PC-3 (cell line): ENCODE measurements at regions not wholly inside any gene's neighbourhood (a gene's known extent, or its start where the extent isn't known, plus 50 kb on each side); places are given as distances from the start of the nearest gene placed in this dataset.

ENCODE experiments used
- ATAC-seq: fragments of 200-7000 bp; cut with Tn5 transposase; 2 replicates; pipeline ENCODE4 v1.9.1; 2020; ENCODE audit warnings: mild to moderate bottlenecking, moderate library complexity
- BruUV-seq: library from RNA; stranded (reverse); fragments of 400-500 nt; replicated peaks from 2 replicates; lab custom pipeline; 2021; lab: Mats Ljungman, UMichigan
- CTCF ChIA-PET: fragments of 300-600 bp; sonication (Branson Sonifier 250); formaldehyde crosslinking; loops from one replicate; lab custom pipeline; 2022; ENCODE audit warnings: antibody characterized with exemption; lab: Charles Lee
- POLR2A ChIA-PET: fragments of 300-600 bp; sonication (Branson Sonifier 250); formaldehyde crosslinking; loops from one replicate; lab custom pipeline; 2022; ENCODE audit warnings: antibody characterized with exemption; ENCODE audit not compliant: unreplicated experiment; lab: Charles Lee
- DNase-seq: peaks from one replicate; pipeline ENCODE4 v3.0.0-alpha.2; 2015
- H2AFZ ChIP-seq: fragments of 300-600 bp; sonication (generic); 2 replicates; pipeline ENCODE4 v1.6.0; 2016; ENCODE audit warnings: antibody characterized with exemption, low read length
- H3F3A ChIP-seq: fragments of 300-600 bp; sonication (generic); one replicate; pipeline ENCODE4 v1.6.0; 2017; ENCODE audit warnings: antibody characterized with exemption, low read length, control low read depth, mild to moderate bottlenecking; ENCODE audit not compliant: unreplicated experiment
- H3K27ac ChIP-seq: fragments of 300-600 bp; sonication (generic); 2 replicates; pipeline ENCODE4 v1.5.1; 2016; ENCODE audit warnings: mild to moderate bottlenecking, low read length
- H3K27me3 ChIP-seq: fragments of 300-600 bp; sonication (generic); 2 replicates; pipeline ENCODE4 v1.6.1; 2016; ENCODE audit warnings: low read length, mixed read lengths
- H3K36me3 ChIP-seq: fragments of 300-600 bp; sonication (generic); 2 replicates; pipeline ENCODE4 v1.6.1; 2016; ENCODE audit warnings: low read depth, mixed run types, low read length, mixed read lengths
- H3K4me1 ChIP-seq: fragments of 300-600 bp; sonication (generic); 2 replicates; pipeline ENCODE4 v1.5.1; 2016; ENCODE audit warnings: low read length; ENCODE audit not compliant: insufficient read depth
- H3K4me2 ChIP-seq: fragments of 300-600 bp; sonication (generic); 2 replicates; pipeline ENCODE4 v1.6.0; 2016; ENCODE audit warnings: low read length
- H3K4me3 ChIP-seq: fragments of 300-600 bp; sonication (generic); 2 replicates; pipeline ENCODE4 v1.5.1; 2016; ENCODE audit warnings: mild to moderate bottlenecking, low read length, mixed read lengths
- H3K79me2 ChIP-seq: fragments of 300-600 bp; sonication (generic); 2 replicates; pipeline ENCODE4 v1.6.1; 2017; ENCODE audit warnings: low read length, mixed read lengths
- H3K9ac ChIP-seq: fragments of 300-600 bp; sonication (generic); 2 replicates; pipeline ENCODE4 v1.6.0; 2016; ENCODE audit warnings: mild to moderate bottlenecking, low read length
- H3K9me2 ChIP-seq: fragments of 300-600 bp; sonication (generic); replicated peaks from 2 replicates; pipeline ENCODE4 v1.6.1; 2016; ENCODE audit warnings: mixed run types, low read length, mixed read lengths
- H3K9me3 ChIP-seq: fragments of 300-600 bp; sonication (generic); 2 replicates; pipeline ENCODE4 v1.6.1; 2016; ENCODE audit warnings: low read length, mixed read lengths
- H4K20me1 ChIP-seq: fragments of 300-600 bp; sonication (generic); 2 replicates; pipeline ENCODE4 v1.6.1; 2016; ENCODE audit warnings: low read length, mixed read lengths
- CTCF ChIP-seq: fragments of 300-600 bp; sonication (generic); conservative IDR thresholded peaks from 2 replicates; pipeline ENCODE4 v1.5.1; 2017; ENCODE audit warnings: antibody characterized with exemption, low read depth, mild to moderate bottlenecking, low read length
- EZH2 ChIP-seq: fragments of 300-600 bp; sonication (generic); IDR thresholded peaks from one replicate; pipeline ENCODE4 v1.6.1; 2017; ENCODE audit warnings: antibody characterized with exemption, mild to moderate bottlenecking, low read length; ENCODE audit not compliant: unreplicated experiment
- EZH2phosphoT487 ChIP-seq: fragments of 300-600 bp; sonication (generic); IDR thresholded peaks from 2 replicates; pipeline ENCODE4 v1.6.1; 2018; ENCODE audit warnings: mild to moderate bottlenecking, antibody characterized with exemption, low read length, borderline replicate concordance
- intact Hi-C: fragments of 100-400 bp; cut with micrococcal nuclease; formaldehyde crosslinking; loops from 2 replicates; pipeline ENCODE4 v1.9.0; 2023

GRCh38 chr7:121595758-121596696 is 199.9 kb upstream of the FAM3C start:
- DNase-seq, result no peak
- H3K9ac ChIP-seq, result no peak overlapping the region
- CTCF ChIA-PET, result interaction anchor here (0.6 kb wide), 1 partner anchor 13 kb away, joined by 3 read pairs; no protein-coding TSS in a partner anchor
- intact Hi-C loops, result no loop called here
- H3K4me3 ChIP-seq, result no peak overlapping the region
- no peaks in the 10 kb centered on the region for H3K9me2 ChIP-seq
- POLR2A ChIA-PET, result no interaction called here
- H3K27ac ChIP-seq, result no peak overlapping the region
- H3F3A ChIP-seq, result no peaks in the 10 kb centered on the region
- ATAC-seq, result no peak
- H3K27me3 ChIP-seq, result peaks cover 8% of the 10 kb centered on the region
- no peak overlapping the region for H3K4me2 ChIP-seq
- no peaks in the 10 kb centered on the region for H3K79me2 ChIP-seq
- no peaks in the 10 kb centered on the region for H3K4me1 ChIP-seq
- no peaks in the 10 kb centered on the region for H3K9me3 ChIP-seq
- H3K36me3 ChIP-seq, result no peaks in the 10 kb centered on the region
- TF ChIP-seq CTCF, result no peak
- TF ChIP-seq EZH2phosphoT487, result no peak
- TF ChIP-seq EZH2, result no peak
- no peaks in the 10 kb centered on the region for H4K20me1 ChIP-seq
- BruUV-seq, result no TSS peak
- H2AFZ ChIP-seq, result no peak overlapping the region

- no peaks in the 10 kb centered on the region for H3K36me3 ChIP-seq
- no peak overlapping the region for H2AFZ ChIP-seq
- H3K9me2 ChIP-seq, result no peaks in the 10 kb centered on the region
- TF ChIP-seq EZH2phosphoT487 (no peak), EZH2 (no peak)
- ATAC-seq (no peak), DNase-seq (no peak)
- H3K27ac ChIP-seq, result no peak overlapping the region
- H3K79me2 ChIP-seq, result no peaks in the 10 kb centered on the region
- H4K20me1 ChIP-seq, result no peaks in the 10 kb centered on the region
- no peaks in the 10 kb centered on the region for H3F3A ChIP-seq
- peaks cover 13% of the 10 kb centered on the region for H3K27me3 ChIP-seq
- no TSS peak for BruUV-seq
- ChIA-PET CTCF (no interaction called here), POLR2A (no interaction called here)
- no peak overlapping the region for H3K4me3 ChIP-seq
- intact Hi-C loops, result no loop called here
- no peak overlapping the region for H3K4me2 ChIP-seq
- no peak overlapping the region for H3K9ac ChIP-seq
- no peaks in the 10 kb centered on the region for H3K4me1 ChIP-seq
- H3K9me3 ChIP-seq, result no peaks in the 10 kb centered on the region
Observed at GRCh38 chr7:121591926-121592325, 195.8 kb upstream of the FAM3C start.

- no peaks in the 10 kb centered on the region for H3K9me3 ChIP-seq
- H3K27me3 ChIP-seq, result peaks cover 29% of the 10 kb centered on the region
- H3K9ac ChIP-seq, result no peak overlapping the region
- H3F3A ChIP-seq, result no peaks in the 10 kb centered on the region
- DNase-seq (no peak), ATAC-seq (no peak)
- no peaks in the 10 kb centered on the region for H3K9me2 ChIP-seq
- H3K4me1 ChIP-seq, result no peaks in the 10 kb centered on the region
- H3K27ac ChIP-seq, result no peak overlapping the region
- H3K4me3 ChIP-seq, result no peak overlapping the region
- H3K79me2 ChIP-seq, result no peaks in the 10 kb centered on the region
- no peak overlapping the region for H3K4me2 ChIP-seq
- BruUV-seq, result no TSS peak
- TF ChIP-seq CTCF (no peak), EZH2phosphoT487 (no peak), EZH2 (no peak)
- intact Hi-C loops, result no loop called here
- ChIA-PET POLR2A (no interaction called here), CTCF (no interaction called here)
- H3K36me3 ChIP-seq, result no peaks in the 10 kb centered on the region
- no peaks in the 10 kb centered on the region for H4K20me1 ChIP-seq
- no peak overlapping the region for H2AFZ ChIP-seq
Observed at GRCh38 chr7:121587435-121587834, 191.3 kb upstream of the FAM3C start.
